ENCODE measurements at regions not wholly inside any gene's neighbourhood (a gene's known extent, or its start where the extent isn't known, plus 50 kb on each side); places are given as distances from the start of the nearest gene placed in this dataset.

DNA sequence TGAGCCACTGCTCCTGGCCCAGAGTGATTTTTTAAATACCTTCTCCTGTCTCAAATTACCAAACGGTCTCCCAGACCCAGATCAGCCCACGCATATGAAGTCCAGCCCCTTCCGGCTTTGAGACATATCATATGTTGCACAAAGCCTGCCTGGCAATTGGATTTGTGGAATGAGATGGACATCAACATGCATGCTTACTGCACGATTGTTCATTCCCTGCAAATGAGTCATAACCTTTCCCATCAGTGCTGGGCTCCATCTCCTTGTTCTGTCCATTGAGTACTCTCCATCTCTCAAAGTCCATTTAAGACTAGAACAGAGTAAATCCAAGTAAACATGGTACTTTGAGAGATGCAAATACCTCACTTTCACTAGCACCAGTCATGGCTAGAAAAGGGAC lies 612.2 kb upstream of the USP24 start:
- Mint-ChIP-seq H3K4me1 (no peaks in the 10 kb centered on the region), H3K27ac (no peak overlapping the region), H3K9me3 (no peaks in the 10 kb centered on the region), H3K36me3 (no peaks in the 10 kb centered on the region), H3K4me3 (no peak overlapping the region), H3K27me3 (peaks cover 17% of the 10 kb centered on the region)
- ATAC-seq: no peak

DNA sequence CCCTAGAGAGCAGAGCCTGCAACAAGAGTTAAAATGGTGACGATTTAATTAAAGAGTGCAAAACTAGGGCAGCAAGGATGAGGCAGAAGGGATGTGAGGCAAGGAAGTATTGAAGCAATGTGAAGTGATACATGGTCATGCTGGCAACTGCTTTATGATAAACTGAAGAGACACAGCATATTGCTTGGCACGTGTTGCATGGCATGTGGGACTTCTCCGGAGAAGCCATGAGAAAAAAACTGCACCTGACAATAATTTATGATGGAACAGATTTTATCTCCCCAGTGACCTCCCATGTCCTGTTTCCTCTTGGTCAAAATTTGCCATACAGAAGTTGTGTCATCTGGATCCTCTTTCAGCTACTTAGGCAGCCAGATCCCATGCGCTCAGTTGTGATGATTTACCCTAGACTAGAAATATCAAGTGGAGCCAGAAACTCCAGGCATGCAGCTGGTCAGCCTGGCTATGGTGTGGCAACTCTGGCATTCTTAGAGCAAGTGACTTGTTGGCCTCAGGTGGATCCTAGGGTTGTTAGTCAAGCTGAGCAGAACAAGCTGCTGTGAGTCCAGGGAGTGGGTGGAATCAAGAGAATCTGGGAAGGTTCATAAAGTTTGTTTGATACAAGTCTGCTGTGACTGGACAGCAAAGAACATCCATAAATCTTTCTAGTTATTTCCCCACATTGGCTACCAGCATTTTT lies 611.4 kb upstream of the USP24 start:
- Mint-ChIP-seq H3K27ac (no peak overlapping the region), H3K36me3 (no peaks in the 10 kb centered on the region), H3K27me3 (peaks cover 25% of the 10 kb centered on the region), H3K9me3 (no peaks in the 10 kb centered on the region), H3K4me1 (no peaks in the 10 kb centered on the region), H3K4me3 (no peak overlapping the region)
- ATAC-seq: no peak

DNA sequence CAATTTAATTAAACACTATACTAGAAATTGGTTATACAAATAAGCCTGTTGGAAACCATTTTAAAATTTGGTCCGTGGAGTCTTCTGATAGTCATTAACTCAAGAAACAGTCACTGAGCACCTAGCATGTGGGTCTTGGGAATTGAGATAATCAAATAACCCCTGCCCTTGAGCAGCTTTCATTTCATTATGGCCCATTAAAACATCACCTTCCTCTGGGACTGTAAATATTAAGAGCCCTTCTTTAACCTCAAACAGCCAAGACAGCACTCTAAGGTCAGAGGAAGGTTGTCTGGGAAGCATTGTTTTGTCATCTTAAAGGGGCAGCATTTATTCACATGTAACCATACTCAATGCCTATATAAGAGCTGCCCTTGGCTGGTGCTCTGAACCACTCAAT lies 610.3 kb upstream of the USP24 start:
- ATAC-seq: no peak
- no peaks in the 10 kb centered on the region for H3K36me3 Mint-ChIP-seq
- H3K9me3 Mint-ChIP-seq: no peaks in the 10 kb centered on the region
- H3K27me3 Mint-ChIP-seq: peaks cover 25% of the 10 kb centered on the region
- H3K4me3 Mint-ChIP-seq: no peak overlapping the region
- H3K27ac Mint-ChIP-seq: no peak overlapping the region
- H3K4me1 Mint-ChIP-seq: no peaks in the 10 kb centered on the region

GRCh38 chr1:55824251-55824640 lies 609.1 kb upstream of the USP24 start:
- Mint-ChIP-seq H3K27me3 (peaks cover 25% of the 10 kb centered on the region), H3K9me3 (no peaks in the 10 kb centered on the region), H3K4me3 (no peak overlapping the region), H3K27ac (no peak overlapping the region), H3K4me1 (no peaks in the 10 kb centered on the region), H3K36me3 (no peaks in the 10 kb centered on the region)
- ATAC-seq: no peak

DNA sequence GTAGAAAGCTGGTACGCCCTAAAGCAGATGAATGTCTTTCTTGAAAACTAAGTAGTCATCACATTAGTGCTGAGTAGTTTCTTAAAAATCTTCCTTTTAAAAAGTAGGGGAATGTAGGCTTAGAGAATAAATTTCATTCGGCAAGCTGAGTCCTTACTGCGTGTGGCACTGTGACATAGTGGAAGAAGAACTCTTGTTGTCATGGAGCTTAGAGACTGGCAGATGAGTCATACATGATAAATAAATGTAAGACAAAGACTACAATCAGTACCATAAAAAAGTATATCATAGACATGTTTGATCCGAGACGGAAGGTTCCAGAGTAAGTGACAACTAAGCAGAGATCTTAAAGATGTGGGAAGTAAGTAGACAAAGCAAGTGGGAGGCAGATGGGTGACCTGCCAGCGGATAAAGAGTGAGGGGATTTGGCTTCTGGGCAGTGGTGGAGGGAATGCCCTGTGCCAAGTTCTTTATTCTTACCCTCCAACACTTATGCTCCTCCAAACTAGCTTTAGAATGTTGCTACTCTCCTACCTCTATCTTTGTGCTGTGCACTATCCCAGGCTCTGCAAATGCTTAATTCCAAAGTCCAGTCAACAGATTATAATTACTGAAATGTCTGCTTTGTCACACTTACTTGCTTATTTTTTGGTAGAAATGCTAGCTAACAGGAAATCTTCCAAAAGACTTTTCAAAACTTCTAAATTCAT lies 608.5 kb upstream of the USP24 start:
- no peak overlapping the region for H3K4me3 Mint-ChIP-seq
- peaks cover 25% of the 10 kb centered on the region for H3K27me3 Mint-ChIP-seq
- H3K27ac Mint-ChIP-seq: no peak overlapping the region
- no peaks in the 10 kb centered on the region for H3K36me3 Mint-ChIP-seq
- no peaks in the 10 kb centered on the region for H3K4me1 Mint-ChIP-seq
- H3K9me3 Mint-ChIP-seq: no peaks in the 10 kb centered on the region
- ATAC-seq: no peak

DNA sequence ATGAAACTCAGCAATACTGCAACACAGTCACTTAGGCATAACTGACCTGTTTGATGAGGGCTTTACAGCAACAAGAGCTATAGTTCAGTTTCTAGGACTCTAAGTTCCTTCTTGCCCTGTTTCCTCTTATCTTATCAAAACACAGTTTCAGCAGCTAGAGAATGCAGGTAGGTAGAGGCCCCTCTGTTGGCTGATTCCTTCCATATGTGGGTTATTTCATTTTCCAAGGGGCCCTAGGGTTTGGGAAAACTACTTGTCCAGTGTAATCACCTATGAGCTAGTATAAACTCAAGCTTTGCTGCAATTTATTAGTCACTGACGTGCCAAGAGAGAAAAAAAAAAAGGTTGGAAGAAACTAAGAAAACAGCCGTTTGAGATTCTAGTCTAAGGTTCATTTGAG lies 607.7 kb upstream of the USP24 start:
- Mint-ChIP-seq H3K36me3 (no peaks in the 10 kb centered on the region), H3K4me1 (no peaks in the 10 kb centered on the region), H3K27ac (no peak overlapping the region), H3K4me3 (no peak overlapping the region), H3K27me3 (peaks cover 25% of the 10 kb centered on the region), H3K9me3 (no peaks in the 10 kb centered on the region)
- ATAC-seq: no peak

GRCh38 chr1:55821234-55821633 lies 606.1 kb upstream of the USP24 start:
- Mint-ChIP-seq H3K4me1 (no peaks in the 10 kb centered on the region), H3K27me3 (peaks cover 25% of the 10 kb centered on the region), H3K9me3 (no peaks in the 10 kb centered on the region), H3K27ac (no peak overlapping the region), H3K4me3 (no peak overlapping the region), H3K36me3 (no peaks in the 10 kb centered on the region)
- ATAC-seq: no peak

DNA sequence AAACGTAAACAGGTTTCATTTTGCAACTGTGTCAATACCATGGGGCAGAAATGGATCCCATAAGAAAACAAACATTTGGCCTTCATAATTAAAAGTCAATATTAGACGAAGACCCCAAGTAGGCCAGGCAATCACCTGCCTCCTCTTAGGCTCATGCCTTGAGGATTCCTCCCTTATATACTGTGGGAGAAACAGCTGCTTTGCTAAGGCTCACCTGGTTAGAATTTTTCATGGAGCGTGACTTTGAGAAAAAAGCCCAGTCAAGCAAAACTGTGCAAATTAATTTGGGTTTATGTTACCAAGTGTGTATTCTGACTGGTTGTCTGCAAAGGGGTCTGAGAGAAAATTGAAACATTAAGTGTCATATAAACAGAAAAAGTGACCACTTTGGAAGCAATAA lies 605.3 kb upstream of the USP24 start:
- no peaks in the 10 kb centered on the region for H3K4me1 Mint-ChIP-seq
- H3K9me3 Mint-ChIP-seq: no peaks in the 10 kb centered on the region
- H3K27ac Mint-ChIP-seq: no peak overlapping the region
- H3K27me3 Mint-ChIP-seq: peaks cover 25% of the 10 kb centered on the region
- no peak overlapping the region for H3K4me3 Mint-ChIP-seq
- ATAC-seq: no peak
- no peaks in the 10 kb centered on the region for H3K36me3 Mint-ChIP-seq

DNA sequence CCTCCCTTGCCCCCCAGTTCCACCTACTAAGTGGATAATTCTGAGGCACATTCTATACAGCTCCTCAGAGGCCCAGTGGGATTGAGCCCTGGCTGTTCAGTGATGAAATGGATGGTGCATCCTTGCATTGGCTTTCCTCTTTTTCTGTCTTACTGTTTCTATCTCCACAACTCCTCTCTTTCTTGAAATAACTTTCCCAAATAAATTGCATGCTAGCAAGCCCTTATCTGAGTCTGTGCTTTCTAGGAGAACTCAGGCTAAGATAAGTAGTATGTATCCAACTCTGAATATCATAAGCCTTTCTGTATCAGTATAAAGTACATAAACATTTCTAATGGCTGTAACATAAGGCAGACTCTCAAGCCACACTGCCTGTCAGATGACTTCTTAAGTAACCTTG lies 603.8 kb upstream of the USP24 start:
- H3K4me1 Mint-ChIP-seq: no peaks in the 10 kb centered on the region
- ATAC-seq: no peak
- no peak overlapping the region for H3K27ac Mint-ChIP-seq
- H3K9me3 Mint-ChIP-seq: no peaks in the 10 kb centered on the region
- H3K36me3 Mint-ChIP-seq: no peaks in the 10 kb centered on the region
- peaks cover 24% of the 10 kb centered on the region for H3K27me3 Mint-ChIP-seq
- no peak overlapping the region for H3K4me3 Mint-ChIP-seq

DNA sequence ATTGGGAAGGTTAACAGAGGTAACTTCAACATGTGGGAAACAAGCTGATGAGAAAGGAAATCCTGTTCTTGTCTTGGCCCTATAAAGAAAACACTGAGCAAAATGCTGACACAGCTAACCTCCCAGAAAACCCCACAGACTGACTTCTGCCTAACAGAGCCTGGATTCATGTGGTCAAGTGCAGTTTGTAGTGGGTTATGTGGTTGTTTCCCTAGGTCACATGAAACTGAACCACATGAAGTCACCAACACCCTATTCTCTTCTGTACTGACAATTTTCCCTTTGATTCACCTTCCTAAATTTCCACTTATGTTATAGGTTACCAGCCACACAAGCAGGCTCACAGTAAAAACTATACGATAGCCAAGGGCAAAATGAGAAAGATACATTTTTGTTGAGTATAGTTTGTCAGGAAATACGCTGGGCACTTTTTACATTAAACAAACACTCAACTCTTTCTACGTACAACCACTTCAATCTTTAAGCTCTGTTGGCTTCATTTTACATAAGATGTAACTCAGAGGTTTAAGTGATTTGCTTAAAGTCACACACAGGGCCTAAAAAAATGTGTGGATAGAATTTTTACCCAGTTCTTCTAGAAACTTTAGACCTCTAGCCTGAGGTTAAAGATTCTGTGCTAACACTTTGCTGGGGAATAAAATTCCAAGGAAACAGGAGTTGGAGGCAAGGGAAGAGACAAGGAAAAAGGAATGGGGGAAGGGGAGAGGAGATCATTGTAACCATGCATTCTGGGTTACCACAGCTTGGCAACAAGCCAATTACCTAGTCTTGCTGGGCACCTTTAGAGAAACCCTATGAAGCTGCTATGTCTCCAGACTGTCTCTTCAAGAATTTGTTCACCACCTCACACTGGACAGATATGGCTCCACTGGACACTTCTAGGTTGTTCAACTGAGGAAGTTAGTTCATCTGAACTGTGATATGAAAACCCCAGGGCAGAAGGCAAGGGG lies 601.6 kb upstream of the USP24 start:
- H3K4me3 Mint-ChIP-seq: no peak overlapping the region
- H3K27me3 Mint-ChIP-seq: peaks cover 1% of the 10 kb centered on the region
- no peaks in the 10 kb centered on the region for H3K4me1 Mint-ChIP-seq
- no peak overlapping the region for H3K27ac Mint-ChIP-seq
- ATAC-seq: no peak
- no peaks in the 10 kb centered on the region for H3K36me3 Mint-ChIP-seq
- H3K9me3 Mint-ChIP-seq: no peaks in the 10 kb centered on the region

DNA sequence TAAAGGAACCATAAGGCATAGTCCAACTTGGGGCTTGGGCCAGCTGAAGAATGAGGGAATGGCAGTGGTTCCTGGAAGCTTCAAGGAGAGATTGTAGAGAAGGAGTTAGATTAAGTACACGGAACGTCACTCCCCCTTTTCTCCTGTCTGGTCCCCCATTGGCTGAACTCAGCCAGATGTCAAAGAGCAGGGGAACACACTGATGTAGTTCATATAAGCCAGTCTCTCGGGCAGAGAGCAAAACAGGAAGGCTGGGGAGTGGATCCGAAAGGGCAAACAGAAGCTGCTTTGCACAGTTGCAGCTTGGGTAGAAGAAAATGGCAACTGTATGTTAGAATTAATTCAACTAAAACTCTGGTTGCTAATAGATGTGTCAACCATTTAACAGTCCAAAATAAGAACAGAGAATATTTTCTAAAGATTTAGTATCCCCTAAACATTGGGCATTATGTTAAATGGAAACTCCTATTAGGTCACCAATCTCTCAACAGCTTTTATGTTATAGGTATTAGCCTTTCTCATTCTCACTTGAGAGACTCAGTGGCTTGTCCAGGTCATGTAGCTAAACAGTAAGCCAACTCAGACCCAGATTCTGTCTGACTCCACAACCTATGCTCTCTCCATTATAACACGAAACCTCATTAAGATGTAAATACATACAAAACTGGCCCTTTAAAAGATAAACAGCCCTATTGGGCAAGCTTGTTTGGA lies 600.7 kb upstream of the USP24 start:
- no peaks in the 10 kb centered on the region for H3K27me3 Mint-ChIP-seq
- no peaks in the 10 kb centered on the region for H3K36me3 Mint-ChIP-seq
- no peak for ATAC-seq
- no peak overlapping the region for H3K27ac Mint-ChIP-seq
- H3K4me1 Mint-ChIP-seq: no peaks in the 10 kb centered on the region
- H3K4me3 Mint-ChIP-seq: no peak overlapping the region
- H3K9me3 Mint-ChIP-seq: no peaks in the 10 kb centered on the region

DNA sequence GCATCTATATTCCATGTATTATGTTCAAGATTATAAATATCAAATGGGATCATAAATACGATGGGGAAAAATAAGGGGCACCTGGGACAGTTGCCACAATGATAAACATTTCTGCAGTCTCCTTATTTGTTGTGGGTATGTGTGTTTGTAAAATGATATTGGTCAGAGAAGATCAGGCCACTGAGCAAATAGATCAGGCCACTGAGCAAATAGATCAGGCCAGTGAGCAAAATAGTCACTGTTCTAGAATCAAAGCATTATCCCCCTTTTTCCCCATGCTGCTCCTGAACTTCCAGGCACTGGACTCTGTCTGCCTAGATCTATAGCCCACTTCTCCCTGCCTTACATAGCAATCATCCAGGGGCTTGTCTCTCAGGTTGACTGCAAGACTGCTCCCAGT lies 599.8 kb upstream of the USP24 start:
- Mint-ChIP-seq H3K36me3 (no peaks in the 10 kb centered on the region), H3K27me3 (no peaks in the 10 kb centered on the region), H3K4me3 (no peak overlapping the region), H3K9me3 (no peaks in the 10 kb centered on the region), H3K4me1 (no peaks in the 10 kb centered on the region), H3K27ac (no peak overlapping the region)
- no peak for ATAC-seq

DNA sequence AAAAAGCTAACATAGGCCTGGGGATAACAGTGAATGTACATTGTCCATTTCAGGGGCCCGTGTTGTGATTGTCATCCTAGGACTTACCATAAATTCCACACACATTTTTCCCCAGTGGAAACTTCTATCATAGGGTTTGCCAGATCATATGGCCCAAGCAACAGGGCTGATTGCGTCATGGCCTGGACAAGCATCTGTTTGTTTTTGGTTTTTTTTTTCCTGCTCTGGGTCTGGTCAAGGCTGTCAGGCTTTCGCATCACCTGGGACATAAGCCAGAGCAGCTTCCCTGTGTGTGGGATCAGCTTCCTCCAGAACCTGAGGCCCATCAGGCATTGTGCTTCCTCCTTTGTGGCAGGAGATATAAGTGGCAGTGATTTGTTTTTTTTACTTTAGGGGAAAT lies 598.5 kb upstream of the USP24 start:
- no peaks in the 10 kb centered on the region for H3K27me3 Mint-ChIP-seq
- H3K9me3 Mint-ChIP-seq: peaks cover 3% of the 10 kb centered on the region
- H3K27ac Mint-ChIP-seq: no peak overlapping the region
- no peak overlapping the region for H3K4me3 Mint-ChIP-seq
- ATAC-seq: no peak
- H3K36me3 Mint-ChIP-seq: no peaks in the 10 kb centered on the region
- no peaks in the 10 kb centered on the region for H3K4me1 Mint-ChIP-seq

DNA sequence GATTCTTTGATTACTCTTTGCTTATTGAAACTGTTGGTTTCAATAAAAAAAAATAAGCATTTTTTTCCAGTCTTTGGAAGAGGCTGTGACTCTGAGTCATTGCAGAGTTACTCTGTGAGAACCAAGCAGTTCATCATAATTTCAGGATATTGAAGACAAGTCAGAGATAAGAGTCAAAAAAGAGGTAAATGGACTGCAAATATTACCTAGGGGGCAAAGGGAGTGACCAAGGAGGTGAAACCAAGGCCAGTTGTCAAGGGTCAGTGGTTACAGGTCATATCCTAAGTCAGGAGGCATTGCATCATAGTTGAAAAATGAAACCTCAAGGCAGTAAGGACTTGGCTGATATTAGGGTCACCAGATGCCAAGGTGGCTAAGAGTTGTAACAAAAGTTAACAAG lies 597.1 kb upstream of the USP24 start:
- ATAC-seq: no peak
- H3K9me3 Mint-ChIP-seq: peaks cover 3% of the 10 kb centered on the region
- no peaks in the 10 kb centered on the region for H3K36me3 Mint-ChIP-seq
- no peak overlapping the region for H3K4me3 Mint-ChIP-seq
- H3K4me1 Mint-ChIP-seq: no peaks in the 10 kb centered on the region
- H3K27ac Mint-ChIP-seq: no peak overlapping the region
- no peaks in the 10 kb centered on the region for H3K27me3 Mint-ChIP-seq

DNA sequence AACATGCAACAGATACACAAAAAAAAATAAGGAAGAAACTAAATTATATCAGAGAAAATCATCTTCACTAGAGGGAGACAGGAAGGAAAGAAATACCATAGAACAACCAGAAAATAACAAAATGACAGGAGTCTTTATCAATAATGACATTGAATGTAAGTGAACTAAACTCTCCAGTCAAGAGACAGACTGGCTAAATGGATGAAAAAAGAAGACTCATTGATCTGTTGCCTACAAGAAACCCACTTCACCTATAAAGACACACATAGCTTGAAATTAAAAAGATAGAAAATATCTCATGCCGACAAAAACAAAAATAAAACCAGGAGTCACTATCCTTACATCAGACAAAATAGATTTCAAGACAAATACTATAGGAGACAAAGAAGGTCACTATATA lies 593.1 kb upstream of the USP24 start:
- Mint-ChIP-seq H3K4me1 (no peaks in the 10 kb centered on the region), H3K9me3 (peaks cover 9% of the 10 kb centered on the region), H3K27ac (no peak overlapping the region), H3K36me3 (peaks cover 5% of the 10 kb centered on the region), H3K27me3 (peaks cover 13% of the 10 kb centered on the region), H3K4me3 (no peak overlapping the region)
- no peak for ATAC-seq
